GM23338 (cell line): ENCODE measurements at regions not wholly inside any gene's neighbourhood (a gene's known extent, or its start where the extent isn't known, plus 50 kb on each side); places are given as distances from the start of the nearest gene placed in this dataset.

Source experiments
- ATAC-seq: fragments of 200-7000 bp; cut with Tn5 transposase; 3 replicates; pipeline ENCODE4 v1.9.1; 2020
- DNase-seq: peaks from one replicate; pipeline ENCODE4 v3.0.0-alpha.2; 2015; ENCODE audit warnings: low spot score
- H2AFZ ChIP-seq: fragments of 200-600 bp; sonication (generic); 2 replicates; pipeline ENCODE4 v1.8.0; 2016; ENCODE audit warnings: antibody characterized with exemption, mild to moderate bottlenecking, moderate library complexity
- H3F3A ChIP-seq: fragments of 200-600 bp; sonication (generic); replicated peaks from 2 replicates; pipeline ENCODE4 v1.8.0; 2017; ENCODE audit warnings: antibody characterized with exemption, mixed run types, low read depth
- H3K27ac ChIP-seq: fragments of 200-600 bp; sonication (generic); 2 replicates; pipeline ENCODE4 v1.6.1; 2016; ENCODE audit warnings: low read depth
- H3K27me3 ChIP-seq: fragments of 200-600 bp; sonication (generic); 2 replicates; pipeline ENCODE4 v1.8.0; 2016; ENCODE audit warnings: mild to moderate bottlenecking, mixed run types, moderate library complexity; ENCODE audit not compliant: insufficient read depth
- H3K36me3 ChIP-seq: fragments of 200-600 bp; sonication (generic); 2 replicates; pipeline ENCODE4 v1.8.0; 2016; ENCODE audit warnings: mild to moderate bottlenecking; ENCODE audit not compliant: insufficient read depth
- H3K4me1 ChIP-seq: fragments of 200-600 bp; sonication (generic); 2 replicates; pipeline ENCODE4 v1.8.0; 2016; ENCODE audit warnings: mild to moderate bottlenecking, moderate library complexity; ENCODE audit not compliant: insufficient read depth
- H3K4me2 ChIP-seq: fragments of 200-600 bp; sonication (generic); 2 replicates; pipeline ENCODE4 v1.7.1; 2017; ENCODE audit warnings: mixed run types
- H3K4me3 ChIP-seq: fragments of 200-600 bp; sonication (generic); 2 replicates; pipeline ENCODE4 v1.6.1; 2016; ENCODE audit warnings: mixed run types
- H3K79me2 ChIP-seq: fragments of 200-600 bp; sonication (generic); replicated peaks from 2 replicates; pipeline ENCODE4 v1.8.0; 2017; ENCODE audit warnings: mild to moderate bottlenecking; ENCODE audit not compliant: insufficient read depth
- H3K9me2 ChIP-seq: fragments of 200-600 bp; sonication (generic); 2 replicates; pipeline ENCODE4 v1.8.0; 2017; ENCODE audit not compliant: insufficient read depth
- H4K20me1 ChIP-seq: fragments of 200-600 bp; sonication (generic); replicated peaks from 2 replicates; pipeline ENCODE4 v1.8.0; 2017; ENCODE audit warnings: mild to moderate bottlenecking; ENCODE audit not compliant: insufficient read depth
- H3K27ac Mint-ChIP-seq: 2 replicates; pipeline ENCODE4 v1.8.0; 2020; ENCODE audit warnings: inconsistent platforms, mild to moderate bottlenecking, moderate library complexity, mixed read lengths
- H3K27me3 Mint-ChIP-seq: 3 replicates; pipeline ENCODE4 v1.8.0; 2022; ENCODE audit warnings: low read depth, mild to moderate bottlenecking, moderate library complexity, mixed read lengths, inconsistent platforms; ENCODE audit not compliant: insufficient read depth, poor library complexity
- H3K36me3 Mint-ChIP-seq: 3 replicates; pipeline ENCODE4 v1.8.0; 2021; ENCODE audit warnings: low read depth, mild to moderate bottlenecking, inconsistent platforms, moderate library complexity, mixed read lengths
- H3K4me1 Mint-ChIP-seq: 3 replicates; pipeline ENCODE4 v1.8.0; 2020; ENCODE audit warnings: mild to moderate bottlenecking, inconsistent platforms, mixed read lengths
- H3K4me3 Mint-ChIP-seq: 3 replicates; pipeline ENCODE4 v1.8.0; 2021; ENCODE audit warnings: moderate library complexity, mild to moderate bottlenecking, inconsistent platforms, mixed read lengths
- H3K9me3 Mint-ChIP-seq: 3 replicates; pipeline ENCODE4 v1.8.0; 2020; ENCODE audit warnings: moderate library complexity, mild to moderate bottlenecking, inconsistent platforms, mixed read lengths
- CREB1 ChIP-seq: fragments of 250-450 bp; sonication (Bioruptor Pico); IDR thresholded peaks from 2 replicates; pipeline ENCODE4 v1.5.0; 2020; ENCODE audit warnings: low read depth, mild to moderate bottlenecking, moderate library complexity
- CTCF ChIP-seq, 2 experiments: fragments of 200-600 bp in 1 of 2; sonication (generic) in 1 of 2; conservative IDR thresholded peaks; 2 replicates each; pipeline versions ENCODE4 v1.5.1 to v1.6.1; 2016 to 2017; ENCODE audit warnings: antibody characterized with exemption in 2 of 2, low read depth in 2 of 2, mild to moderate bottlenecking in 2 of 2, moderate library complexity in 1 of 2
- ETS1 ChIP-seq: IDR thresholded peaks from 2 replicates; pipeline ENCODE4 v1.6.1; 2016; ENCODE audit warnings: antibody characterized with exemption
- EZH2 ChIP-seq: fragments of 200-600 bp; sonication (generic); IDR thresholded peaks from one replicate; pipeline ENCODE4 v1.8.0; 2017; ENCODE audit warnings: antibody characterized with exemption, mild to moderate bottlenecking, low read depth; ENCODE audit not compliant: unreplicated experiment
- EZH2phosphoT487 ChIP-seq: fragments of 200-600 bp; sonication (generic); IDR thresholded peaks from one replicate; pipeline ENCODE4 v1.8.1; 2018; ENCODE audit warnings: antibody characterized with exemption; ENCODE audit not compliant: unreplicated experiment
- JUNB ChIP-seq: IDR thresholded peaks from one replicate; pipeline ENCODE4 v1.6.1; 2016; ENCODE audit warnings: antibody characterized with exemption; ENCODE audit not compliant: unreplicated experiment
- NANOG ChIP-seq: IDR thresholded peaks from 2 replicates; pipeline ENCODE4 v1.6.1; 2016; ENCODE audit warnings: antibody characterized with exemption, borderline replicate concordance
- POLR2AphosphoS5 ChIP-seq: IDR thresholded peaks from 2 replicates; pipeline ENCODE4 v1.6.1; 2016; ENCODE audit warnings: antibody characterized with exemption, low read depth
- REST ChIP-seq: IDR thresholded peaks from one replicate; pipeline ENCODE4 v1.6.1; 2018; ENCODE audit warnings: antibody characterized with exemption; ENCODE audit not compliant: unreplicated experiment
- STAT1 ChIP-seq: IDR thresholded peaks from one replicate; pipeline ENCODE4 v1.6.1; 2016; ENCODE audit warnings: antibody characterized with exemption; ENCODE audit not compliant: unreplicated experiment
- ZNF114 ChIP-seq: fragments of 250-450 bp; sonication (Bioruptor Pico); IDR thresholded peaks from 2 replicates; pipeline ENCODE4 v1.5.0; 2020; ENCODE audit warnings: mild to moderate bottlenecking, moderate library complexity
- ZNF331 ChIP-seq: fragments of 250-450 bp; sonication (Bioruptor Pico); IDR thresholded peaks from 2 replicates; pipeline ENCODE4 v1.5.0; 2020; ENCODE audit warnings: low read depth, mild to moderate bottlenecking, moderate library complexity
- ZNF462 ChIP-seq: fragments of 250-450 bp; sonication (Bioruptor Pico); IDR thresholded peaks from 2 replicates; pipeline ENCODE4 v1.5.0; 2020; ENCODE audit warnings: mild to moderate bottlenecking, moderate library complexity

- ATAC-seq: no peak
- H3K4me3 ChIP-seq: no peak overlapping the region
- H2AFZ ChIP-seq: 0 out of 2 replicates have a peak overlapping the region, but pooled peaks have one; percentile 23
- Mint-ChIP-seq H3K4me3 (no peak overlapping the region), H3K4me1 (no peaks in the 10 kb centered on the region), H3K27ac (no peak overlapping the region), H3K27me3 (peaks cover 3% of the 10 kb centered on the region), H3K36me3 (no peaks in the 10 kb centered on the region), H3K9me3 (no peaks in the 10 kb centered on the region)
- H3K4me2 ChIP-seq: no peak overlapping the region
- no peaks in the 10 kb centered on the region for H3K36me3 ChIP-seq
- no peaks in the 10 kb centered on the region for H4K20me1 ChIP-seq
- H3K27ac ChIP-seq: no peak overlapping the region
- H3K79me2 ChIP-seq: no peaks in the 10 kb centered on the region
- DNase-seq: no peak
- H3K9me2 ChIP-seq: no peaks in the 10 kb centered on the region; the same call in 1 of the 2 replicates
- H3K27me3 ChIP-seq: no peaks in the 10 kb centered on the region
- H3F3A ChIP-seq: no peaks in the 10 kb centered on the region
- H3K4me1 ChIP-seq: no peaks in the 10 kb centered on the region
- TF ChIP-seq NANOG (no peak), ZNF114 (no peak), CTCF (conservative IDR thresholded peaks at IDR 0.05; ENCODE audit: low read depth in 2 of 2) (no peak), EZH2phosphoT487 (no peak), CREB1 (CRISPR knock-in tag) (no peak), STAT1 (no peak), ZNF331 (CRISPR knock-in tag) (no peak), JUNB (no peak), POLR2AphosphoS5 (no peak), ETS1 (no peak), ZNF462 (no peak), REST (no peak), EZH2 (no peak)
Measured at GRCh38 chr5:109584986-109585599, 104.6 kb upstream of the MAN2A1 start.
